ENCODE measurements at regions not wholly inside any gene's neighbourhood (a gene's known extent, or its start where the extent isn't known, plus 50 kb on each side); places are given as distances from the start of the nearest gene placed in this dataset.

DNA sequence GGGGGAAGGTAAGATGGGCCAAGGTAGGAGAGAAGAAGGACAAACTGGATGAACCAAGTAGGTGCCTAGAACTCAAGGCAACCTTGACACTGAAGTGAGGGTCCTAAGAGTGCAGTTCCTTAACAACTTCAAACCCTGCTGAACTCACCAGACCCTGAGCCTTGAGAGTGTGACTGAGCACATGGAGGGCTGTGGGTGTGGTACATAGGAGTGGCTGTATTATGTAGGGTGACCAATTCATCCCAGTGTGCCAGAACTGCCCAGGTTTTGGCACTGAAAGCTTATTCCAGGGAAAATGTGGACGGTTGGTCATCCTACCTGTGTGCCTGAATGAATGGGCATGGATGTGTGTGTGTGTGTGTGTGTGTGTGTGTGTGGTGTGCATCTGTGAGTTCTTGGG is 281.8 kb downstream of the DHX35 start:
- DNase-seq, result no peak

DNA sequence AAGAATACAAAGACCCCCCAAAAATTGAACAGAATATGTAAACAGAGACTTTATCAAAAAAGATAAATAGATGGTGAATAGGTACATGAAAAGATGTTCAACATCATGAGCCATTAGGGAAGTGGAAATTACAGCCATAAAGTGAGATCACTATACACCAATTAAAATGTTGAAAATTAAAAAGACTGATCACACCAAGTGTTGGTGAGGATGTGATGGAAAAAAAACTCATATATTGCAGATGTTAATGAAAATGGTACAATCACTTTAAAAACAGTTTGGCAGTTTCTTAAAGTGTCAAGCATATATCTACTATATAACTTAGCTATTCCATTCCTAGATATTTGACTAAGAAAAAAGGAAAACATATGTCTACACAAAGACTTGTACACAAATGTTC is 280.5 kb downstream of the DHX35 start:
- no peak for DNase-seq

DNA sequence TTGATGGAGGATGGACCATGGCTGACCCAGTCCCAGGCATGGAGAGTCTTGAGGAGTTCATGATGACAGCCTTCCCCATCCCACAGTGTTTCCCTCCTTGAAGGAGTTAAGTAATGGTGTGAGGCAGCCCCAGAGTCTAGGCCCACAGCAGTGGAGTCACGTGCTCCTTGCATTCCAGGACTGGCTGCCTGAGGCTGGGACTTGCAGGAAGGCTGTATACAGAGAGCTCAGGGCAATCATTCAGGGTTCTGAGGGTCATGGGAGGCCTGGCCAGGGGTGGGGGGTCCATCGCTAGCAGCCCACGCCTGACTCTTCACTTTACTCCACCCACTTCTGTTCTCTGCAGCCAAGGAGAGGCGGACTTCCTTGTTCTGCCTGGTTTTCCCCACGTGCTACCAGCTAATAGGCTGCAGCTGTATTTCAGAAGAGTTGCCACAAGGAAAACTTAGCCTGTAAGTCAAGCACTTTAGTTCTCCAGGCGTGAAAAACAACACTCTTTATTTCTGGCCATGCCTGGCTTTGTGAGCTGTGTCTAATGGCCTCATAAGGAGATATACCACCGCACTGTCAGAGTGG is 272.5 kb downstream of the DHX35 start:
- DNase-seq, result no peak

DNA sequence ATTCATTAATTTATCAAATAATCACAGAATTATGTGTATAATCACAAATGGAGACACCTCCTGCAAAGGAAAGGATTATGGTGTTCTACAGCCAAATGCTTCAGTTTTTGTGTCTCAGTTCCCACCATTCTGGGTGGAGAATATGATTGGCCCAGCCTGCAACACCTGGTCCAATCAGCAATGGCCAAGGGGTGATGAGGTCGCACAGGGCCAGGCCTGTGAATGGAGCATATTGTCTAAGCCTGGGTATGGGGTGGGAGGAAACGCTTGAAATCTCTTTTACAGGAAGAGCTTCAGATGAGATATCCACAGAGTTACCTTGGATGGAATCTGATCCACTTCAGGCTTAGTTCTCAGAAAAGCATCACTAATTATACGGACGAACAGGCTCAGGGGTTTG is 271.6 kb downstream of the DHX35 start:
- DNase-seq, result no peak

DNA sequence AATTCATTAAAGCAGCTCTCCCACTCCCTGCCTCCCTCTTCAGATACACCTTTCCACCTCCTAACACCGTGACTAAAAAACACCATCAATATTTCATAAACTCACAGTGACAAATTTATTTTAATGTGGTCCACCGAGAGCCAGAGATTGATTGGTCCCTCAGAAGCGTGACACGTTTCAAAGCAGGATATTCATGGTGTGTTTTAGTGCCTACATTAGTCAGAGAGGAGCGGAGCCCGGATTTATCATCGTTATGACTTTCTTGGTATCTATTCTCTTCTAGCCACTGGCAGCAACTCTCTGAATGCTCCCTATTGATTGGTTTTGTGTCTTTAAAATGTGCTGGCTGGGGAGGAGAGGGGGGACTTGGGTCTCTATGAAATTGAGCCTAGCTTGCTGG is 265.3 kb downstream of the DHX35 start:
- no peak for DNase-seq

DNA sequence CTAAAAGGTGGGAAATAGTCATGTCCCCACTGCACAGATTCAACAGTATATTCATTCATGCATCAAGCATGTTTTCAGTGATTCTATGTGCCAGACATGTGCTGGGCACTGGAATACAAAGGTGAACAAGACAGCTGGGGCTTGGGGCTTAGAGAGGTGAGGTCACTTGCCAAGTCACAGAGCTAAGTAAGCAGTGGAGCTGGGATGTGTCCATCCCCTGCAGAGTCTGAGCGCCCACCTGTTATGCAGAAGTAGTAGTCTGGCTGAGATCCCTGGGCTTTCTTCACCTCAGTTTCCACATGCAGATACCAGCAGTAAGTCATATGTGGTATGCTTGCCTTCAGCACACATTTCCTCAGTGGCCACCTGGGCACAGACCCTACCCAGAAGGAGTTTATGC is 263.8 kb downstream of the DHX35 start:
- DNase-seq, result no peak

DNA sequence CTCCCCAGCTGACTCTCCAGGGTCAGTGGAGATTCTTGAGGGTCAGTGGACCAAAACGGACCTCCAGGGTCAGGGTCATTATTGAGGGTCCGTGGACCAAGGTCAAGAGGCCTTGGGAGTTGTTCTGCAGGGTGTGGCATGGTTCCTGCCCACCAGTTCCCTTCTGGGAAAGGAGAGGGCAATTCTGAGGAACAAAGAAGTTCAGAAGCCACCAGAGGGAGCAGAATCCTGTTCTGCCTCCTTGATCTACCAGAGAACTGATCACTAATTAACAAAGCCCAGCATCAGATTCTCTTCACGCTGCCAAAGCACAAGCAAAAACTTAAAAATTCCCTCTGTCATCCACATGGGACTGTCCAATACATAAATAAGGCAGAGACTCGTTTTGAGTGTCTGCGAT is 263.4 kb downstream of the DHX35 start:
- DNase-seq, result no peak

DNA sequence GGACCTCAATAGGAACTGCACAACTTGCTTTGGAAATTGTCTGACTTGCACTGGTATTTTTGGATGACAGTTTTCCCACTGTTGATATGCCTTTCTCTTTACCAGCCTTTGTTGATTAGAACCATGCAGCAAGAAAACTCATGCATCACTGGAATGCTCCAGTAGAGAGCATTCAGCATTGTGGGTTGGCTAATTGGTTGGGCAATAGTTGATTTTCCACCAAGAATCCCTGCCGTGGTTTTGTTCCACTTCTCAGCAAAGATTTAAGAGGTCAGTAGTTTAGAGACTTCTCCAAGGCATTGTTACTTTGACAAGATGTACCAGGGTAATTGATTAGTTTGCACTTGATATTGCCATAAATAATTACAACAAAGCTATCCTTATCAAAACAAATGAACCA is 260.0 kb downstream of the DHX35 start:
- no peak for DNase-seq

DNA sequence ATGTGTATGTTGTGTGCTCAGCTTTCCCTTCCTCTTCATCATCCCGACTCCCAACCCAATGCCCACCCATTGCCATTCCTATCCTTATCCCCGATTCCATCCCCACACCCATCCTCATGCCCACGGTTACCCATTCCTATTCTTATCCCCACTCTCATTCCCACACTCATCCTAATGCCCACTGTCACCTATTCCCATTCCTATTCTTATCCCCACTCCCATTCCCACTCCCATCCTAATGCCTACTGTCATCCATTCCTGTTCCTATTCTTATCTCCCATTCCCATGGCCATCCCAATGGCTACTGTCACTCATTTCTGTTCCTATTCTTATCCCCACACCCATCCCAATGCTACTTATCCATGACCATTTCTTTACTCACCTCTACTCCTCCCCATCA is 254.1 kb downstream of the DHX35 start:
- DNase-seq, result no peak

DNA sequence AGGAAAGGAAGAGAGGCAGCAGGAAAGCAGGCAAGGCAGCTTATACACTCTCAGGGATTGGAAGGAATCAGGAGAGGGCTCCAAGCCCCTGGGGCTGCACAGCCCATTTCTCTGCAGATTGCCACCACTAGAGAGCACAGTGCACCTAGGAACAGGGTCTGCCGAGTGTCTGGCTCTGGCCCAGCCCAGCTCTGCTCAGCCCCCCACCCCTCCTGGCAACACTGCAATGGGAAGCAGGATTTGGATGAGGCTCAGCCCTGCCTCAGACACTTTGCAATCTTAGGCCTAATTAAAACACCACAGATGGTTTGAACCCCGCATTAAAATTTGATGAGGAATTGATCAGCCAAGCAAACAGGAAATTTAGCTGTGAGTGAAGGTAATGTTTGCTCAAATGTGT is 252.7 kb downstream of the DHX35 start:
- DNase-seq, result no peak

DNA sequence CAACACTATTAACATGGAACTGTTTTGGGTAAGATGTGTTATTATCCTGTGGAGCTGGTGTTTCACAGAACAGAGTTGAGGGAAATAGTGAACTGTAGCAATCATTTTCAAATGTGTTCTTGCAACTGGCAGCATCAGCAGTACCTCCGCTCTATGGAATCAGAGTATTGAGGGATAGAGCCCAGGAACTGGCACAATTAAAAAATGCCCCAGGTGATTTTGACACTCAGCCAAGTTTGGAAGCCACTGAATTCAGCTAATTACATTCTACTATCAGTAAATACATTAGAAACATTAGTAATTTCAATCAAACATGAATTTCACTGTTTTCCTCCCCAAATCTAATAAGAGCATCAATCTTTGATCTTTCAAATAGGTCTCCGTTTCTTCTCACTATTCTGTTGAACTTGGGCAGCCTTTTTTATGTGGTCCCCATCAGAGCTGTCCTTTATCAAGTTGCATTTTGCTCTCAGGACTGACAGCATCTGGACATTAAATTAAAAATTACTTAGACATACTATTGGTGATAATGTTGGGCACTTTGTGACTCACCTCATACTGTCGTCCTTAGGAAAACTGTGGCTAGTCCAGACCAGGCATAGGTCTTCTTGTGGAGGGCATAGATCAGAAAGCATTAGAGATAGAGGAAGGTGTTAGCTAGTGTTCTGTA is 251.5 kb downstream of the DHX35 start:
- no peak for DNase-seq

DNA sequence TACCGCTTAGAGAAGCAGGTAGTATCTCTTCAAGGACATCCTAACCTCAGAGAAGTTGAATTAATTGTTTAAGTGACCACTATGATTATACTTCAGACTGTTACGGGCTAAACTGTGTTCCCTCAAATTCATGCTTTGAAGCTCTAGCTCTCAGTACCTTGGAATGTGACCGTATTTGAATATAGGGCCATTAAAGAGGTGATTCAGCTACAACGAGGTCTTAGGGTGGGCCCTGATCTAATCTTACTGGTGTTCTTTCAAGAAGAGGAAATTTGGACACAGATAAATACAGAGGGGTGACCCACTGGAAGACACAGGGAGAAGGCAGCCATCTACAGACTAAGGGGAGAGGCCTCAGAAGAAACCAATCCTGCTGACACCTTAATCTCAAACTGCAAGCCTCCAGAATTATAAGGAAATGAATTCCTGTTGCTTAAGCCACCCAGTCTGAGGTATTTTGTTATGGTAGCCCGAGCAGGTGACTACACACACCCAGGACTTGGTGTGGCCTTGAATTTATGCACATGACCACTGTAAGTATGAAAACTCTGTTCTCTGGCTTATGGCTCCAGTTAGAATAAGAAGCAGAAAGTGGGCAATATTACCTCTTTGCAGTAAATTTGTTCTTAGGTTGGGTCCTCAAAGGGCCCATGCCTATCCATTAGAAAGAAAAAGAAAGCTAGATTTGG is 249.1 kb downstream of the DHX35 start:
- DNase-seq, result no peak

DNA sequence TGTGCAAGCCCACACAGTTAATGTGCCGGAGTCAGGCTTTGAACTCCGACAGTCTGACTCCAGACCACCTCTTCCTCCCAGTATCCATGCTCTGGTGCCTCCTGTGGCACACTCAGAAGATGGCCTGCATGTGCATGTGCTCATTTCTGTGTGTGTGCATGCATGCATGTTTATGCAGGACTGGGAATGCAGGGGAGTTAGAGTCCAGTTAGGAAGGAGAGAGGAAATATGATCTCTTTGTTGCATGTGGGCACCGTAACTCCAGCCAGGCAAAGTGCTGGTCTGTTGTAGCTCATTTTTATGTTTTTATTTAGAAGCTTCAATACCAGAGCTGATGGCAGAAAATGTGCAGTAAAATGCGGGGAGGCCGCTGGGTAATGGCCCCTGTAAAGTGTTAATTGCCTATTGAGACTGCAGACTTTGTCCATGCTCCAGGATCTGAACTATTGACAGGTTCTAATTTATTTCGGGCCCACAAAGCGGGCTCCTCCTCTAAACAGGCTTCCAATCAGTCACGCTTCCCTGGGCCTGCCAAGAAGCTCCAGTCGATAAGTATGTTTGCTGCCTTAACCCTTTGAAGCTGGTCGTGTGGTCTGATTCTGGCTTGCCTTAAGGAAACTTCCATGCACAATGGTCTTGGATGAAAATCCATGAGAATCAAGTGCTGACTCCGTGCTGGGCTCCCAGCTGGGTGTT is 248.3 kb downstream of the DHX35 start:
- DNase-seq, result no peak

DNA sequence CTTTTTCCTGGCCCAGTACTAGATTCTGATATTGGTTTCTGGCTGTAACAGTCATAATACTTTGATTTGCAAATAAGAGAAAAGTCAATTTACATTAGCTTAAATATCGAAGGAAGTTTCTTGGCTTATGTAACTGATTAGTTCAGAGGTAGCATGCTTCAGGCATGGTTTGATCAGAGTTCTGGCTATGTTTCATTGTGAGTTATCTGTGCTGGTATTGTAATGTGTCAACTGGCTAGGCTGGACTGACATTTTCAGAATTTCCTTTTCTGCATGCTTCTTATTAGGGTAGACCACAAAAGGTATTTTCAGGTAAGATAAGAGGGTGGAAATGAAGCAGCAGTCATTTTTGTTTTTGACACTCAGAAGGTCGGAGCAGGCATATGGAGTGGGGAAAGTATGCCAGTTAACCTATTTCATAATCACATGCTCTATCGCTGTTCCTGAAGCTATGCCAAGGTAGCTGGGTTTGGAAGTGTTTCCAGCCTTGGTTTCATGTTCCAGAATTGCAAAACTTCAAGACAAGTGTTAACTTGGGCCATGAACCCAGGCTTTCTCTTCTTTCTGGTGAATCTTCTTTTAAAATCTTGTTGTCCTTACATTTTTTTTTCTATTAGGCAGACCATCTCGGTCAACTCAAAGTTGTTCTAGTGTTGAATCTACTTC is 244.9 kb downstream of the DHX35 start:
- DNase-seq, result no peak

DNA sequence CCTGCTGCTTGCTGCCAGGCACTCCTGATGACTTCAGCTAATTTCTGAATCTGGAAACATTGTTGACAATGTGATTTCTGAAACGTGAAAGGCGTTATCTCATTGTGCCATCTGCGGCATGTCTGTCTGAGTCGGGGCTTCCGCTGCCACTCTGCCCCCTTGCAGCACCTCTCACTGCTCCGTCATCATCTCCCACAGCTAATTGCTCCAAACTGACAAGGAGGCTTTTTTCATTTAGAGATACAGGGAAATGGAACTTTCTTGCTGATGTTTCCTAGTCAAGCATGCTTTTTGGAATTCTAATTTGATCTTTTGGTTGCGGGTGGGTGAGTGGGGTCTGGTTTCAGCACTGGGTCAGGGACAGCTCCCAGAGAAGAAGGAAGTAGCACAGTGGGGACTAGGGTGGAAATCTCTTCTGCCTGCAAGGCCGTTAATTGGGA is 233.5 kb downstream of the DHX35 start:
- no peak for DNase-seq

DNA sequence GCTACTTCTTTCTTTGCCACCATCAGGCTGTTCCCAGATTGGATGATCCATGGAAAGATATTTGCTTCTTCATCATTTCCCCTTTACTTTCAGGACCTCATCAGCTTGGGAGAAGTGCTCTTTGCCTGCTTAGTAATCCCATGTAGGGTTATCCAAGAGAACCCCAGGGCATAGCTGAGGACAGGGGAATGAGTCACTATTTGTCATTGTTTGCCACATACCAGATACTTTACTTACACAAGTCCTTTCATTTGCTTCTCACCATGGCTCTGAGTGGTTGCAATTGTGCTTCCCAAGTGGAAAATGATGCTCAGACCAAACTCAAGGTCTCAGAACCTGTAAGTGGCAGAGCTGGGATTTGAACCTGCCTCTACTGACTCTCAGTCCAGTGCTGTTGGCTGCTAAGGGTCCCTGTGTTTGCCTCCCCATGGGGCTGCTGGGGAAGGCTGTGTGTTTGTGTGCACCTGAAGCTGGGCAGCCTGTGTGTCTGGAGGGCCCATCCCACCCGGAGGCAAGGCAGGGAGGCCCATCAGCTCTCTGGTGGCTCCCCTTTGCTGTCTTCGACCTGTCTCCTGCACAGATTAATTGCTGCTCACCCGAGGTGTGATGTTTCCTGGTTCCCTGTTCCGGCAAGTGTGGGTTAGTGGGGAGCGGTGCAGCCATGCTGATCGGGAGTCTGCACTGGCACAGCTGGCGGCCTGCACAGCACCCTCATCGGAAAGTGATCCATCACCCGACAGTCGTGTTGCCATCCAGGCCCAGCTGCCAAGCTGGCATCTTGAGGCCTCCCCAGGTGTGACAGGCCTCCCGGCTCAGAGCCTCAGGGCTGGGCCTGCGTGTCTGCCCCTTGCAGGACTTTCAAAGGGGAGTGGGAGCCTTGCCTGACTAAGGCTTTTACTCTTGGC is 228.8 kb downstream of the DHX35 start:
- no peak for DNase-seq

DNA sequence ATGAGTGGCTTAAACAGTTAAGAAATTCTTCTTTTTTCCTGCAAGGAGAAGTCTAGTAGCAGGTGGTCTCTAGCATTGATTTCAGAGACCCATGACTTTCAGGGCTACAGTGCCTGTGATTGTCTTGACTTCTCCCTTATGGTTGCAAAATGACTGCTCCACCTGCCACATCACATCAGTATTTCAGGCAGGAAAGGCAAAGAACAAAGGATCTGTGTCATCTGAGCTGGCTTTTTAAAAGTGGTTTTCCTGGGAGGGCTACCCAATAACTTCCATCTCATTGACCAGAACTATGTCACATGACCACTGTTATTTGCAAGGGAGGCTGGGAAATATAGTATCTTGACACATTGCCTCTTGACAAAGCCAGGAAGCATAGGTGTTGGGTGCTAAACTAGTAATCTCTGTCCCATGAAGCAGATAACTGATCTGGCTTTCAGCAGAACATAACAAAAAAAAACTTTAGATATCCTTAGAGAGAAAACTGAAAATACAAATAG is 226.2 kb downstream of the DHX35 start:
- no peak for DNase-seq

DNA sequence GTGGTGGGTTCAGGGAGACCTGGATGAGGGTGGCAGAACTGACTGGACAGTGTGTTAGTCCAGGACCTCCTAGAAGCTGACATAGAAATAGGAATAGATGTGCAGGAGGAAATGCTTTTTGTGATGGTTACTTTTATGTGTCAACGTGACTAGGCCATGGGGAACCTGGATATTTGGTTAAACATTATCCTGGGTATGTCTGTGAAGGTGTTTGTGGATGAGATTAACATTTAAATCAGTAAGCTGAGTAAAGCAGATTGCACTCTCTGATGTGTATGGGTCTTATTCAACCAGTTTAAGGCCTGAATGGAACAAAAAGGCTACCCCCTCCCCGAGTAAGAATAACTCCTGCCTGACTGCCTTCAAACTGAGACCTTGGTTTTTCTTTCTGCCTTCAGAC is 219.3 kb downstream of the DHX35 start:
- DNase-seq, result no peak

DNA sequence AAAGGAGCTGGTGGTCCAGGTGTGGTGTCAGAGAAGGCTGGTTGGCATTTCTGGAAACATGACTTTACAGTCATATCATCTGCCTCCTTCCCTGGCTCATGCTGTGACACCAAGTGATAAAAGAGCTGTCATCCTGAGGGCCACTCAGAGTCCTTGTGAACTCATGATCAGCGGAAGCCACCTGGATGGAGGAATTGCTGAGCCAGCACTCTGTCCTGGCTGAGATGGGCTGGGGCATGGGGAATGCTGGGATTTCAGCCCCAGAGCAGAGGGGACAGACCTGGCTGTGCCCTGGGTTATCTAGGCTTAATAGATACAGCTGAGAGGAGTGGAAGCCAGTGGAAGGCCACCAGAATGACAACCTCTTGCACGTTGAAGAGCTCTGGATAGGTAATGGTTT is 214.3 kb downstream of the DHX35 start:
- no peak for DNase-seq

DNA sequence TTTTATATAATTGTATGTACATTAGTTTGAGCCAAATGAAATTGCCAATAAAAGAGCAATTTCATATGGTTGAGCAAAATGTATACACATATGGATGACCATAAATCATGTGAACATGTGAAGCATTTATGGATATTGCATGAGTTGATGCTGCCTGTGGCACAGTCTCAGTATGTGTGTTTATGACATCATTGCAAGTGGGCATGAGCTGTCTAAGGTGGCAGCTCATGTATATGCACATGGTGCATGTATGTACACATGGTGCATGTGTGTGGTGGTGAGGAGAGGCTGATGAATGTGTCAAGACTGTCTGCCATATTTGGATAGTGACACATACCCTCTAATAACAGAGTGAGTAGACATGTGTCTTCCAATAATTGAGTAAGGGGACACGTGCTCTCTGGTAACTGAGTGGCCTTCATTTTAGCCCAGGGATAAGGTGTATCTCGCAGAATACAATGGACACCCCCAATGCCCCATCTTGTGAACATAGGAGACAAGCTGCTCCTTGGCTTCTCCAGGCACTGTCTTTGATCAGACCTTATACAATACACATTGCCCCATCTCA is 208.8 kb downstream of the DHX35 start:
- no peak for DNase-seq

DNA sequence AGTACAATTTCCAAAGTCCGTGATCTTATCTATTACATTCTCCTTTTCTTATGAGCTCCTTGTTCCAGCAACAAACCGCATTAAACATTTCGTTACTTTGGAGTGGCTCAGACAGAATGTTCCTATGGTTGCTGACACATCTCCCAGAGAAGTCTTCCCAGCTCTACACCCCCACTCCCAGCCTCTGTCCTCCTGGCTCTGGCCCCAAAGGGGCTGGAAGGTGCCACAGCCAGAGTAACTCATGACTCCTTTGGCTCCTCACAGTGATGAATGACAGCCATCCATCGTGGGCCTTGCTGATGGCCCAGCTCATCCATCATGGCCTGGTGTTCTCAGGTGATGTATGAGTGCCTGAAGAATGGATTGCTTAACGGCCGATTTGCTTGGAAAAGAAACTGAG is 203.0 kb downstream of the DHX35 start:
- DNase-seq, result no peak

DNA sequence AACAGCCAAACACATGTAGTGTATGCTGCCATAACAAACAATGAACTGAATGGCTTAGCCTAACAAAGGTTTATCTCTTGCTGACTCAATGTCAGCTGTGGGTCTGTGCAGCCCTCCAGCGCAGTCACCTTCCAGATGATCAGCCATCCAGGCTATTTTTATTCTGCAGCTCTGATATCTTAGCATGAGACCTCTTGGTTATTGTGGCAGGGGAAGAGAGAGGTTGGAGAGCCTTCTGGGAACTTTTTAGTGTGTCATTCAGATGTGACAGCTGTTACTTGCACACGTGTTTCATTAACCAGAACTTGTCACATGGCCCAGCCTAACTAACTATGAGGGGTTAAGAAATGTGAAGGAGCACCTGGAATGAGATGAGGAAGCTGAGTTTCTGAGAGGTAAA is 202.5 kb downstream of the DHX35 start:
- DNase-seq, result no peak

Data from hippocampal formation (tissue), 2 donors.